ENCODE measurements at regions not wholly inside any gene's neighbourhood (a gene's known extent, or its start where the extent isn't known, plus 50 kb on each side); places are given as distances from the start of the nearest gene placed in this dataset.

DNA sequence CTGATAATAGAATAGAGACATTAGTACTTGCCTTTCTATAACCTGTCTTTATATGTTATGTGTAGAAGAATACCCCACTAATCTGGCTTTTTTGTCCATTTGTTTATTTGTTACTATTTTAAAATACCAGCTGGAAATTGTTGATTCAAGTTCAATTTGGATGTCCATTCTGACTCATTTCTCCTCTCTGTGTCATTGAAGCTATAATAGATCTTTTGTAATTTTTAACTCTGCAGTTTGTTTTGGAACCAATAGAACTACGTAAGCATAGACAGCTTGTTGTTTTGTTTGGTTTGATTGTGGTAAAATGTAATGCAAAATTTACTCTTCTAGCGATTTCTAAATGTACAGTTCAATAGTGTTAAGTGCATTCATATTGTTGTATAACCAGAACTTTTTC lies 390.4 kb downstream of the ZIC1 start:
- TF ChIP-seq, protein P1, sequence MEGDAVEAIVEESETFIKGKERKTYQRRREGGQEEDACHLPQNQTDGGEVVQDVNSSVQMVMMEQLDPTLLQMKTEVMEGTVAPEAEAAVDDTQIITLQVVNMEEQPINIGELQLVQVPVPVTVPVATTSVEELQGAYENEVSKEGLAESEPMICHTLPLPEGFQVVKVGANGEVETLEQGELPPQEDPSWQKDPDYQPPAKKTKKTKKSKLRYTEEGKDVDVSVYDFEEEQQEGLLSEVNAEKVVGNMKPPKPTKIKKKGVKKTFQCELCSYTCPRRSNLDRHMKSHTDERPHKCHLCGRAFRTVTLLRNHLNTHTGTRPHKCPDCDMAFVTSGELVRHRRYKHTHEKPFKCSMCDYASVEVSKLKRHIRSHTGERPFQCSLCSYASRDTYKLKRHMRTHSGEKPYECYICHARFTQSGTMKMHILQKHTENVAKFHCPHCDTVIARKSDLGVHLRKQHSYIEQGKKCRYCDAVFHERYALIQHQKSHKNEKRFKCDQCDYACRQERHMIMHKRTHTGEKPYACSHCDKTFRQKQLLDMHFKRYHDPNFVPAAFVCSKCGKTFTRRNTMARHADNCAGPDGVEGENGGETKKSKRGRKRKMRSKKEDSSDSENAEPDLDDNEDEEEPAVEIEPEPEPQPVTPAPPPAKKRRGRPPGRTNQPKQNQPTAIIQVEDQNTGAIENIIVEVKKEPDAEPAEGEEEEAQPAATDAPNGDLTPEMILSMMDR (IDR thresholded peaks at IDR 0.05; ENCODE audit: insufficient read depth, low read length, severe bottlenecking), result no peak
- FAIRE-seq, result no peak

DNA sequence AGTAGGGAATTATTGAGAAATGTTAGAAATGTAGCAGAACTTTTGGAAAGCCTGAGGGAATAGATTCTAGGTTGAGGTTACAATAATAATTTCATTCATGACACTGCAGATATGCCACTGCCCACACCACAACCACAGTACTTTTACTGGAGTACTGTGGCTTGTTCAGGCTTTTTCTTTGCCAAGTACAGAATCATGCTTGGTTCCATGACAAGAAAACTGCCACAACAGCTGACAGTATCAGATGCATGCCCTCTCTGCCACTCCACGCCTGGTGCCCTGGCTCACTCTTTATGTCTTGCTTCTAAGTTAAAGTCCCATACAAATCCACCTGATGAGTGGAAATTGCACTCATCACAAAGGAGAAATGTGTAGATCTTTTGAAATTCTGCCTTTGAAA lies 398.6 kb downstream of the ZIC1 start:
- DNase-seq (ENCODE audit: low read depth) (no peak), FAIRE-seq (no peak)
- no peaks in the 10 kb centered on the region for H3K27me3 ChIP-seq (ENCODE audit: control insufficient read depth, insufficient read depth, low read length)
- H3K36me3 ChIP-seq (ENCODE audit: control insufficient read depth, insufficient read depth, low read length), result no peaks in the 10 kb centered on the region
- H3K4me3 ChIP-seq (ENCODE audit: low read depth, low read length), result no peak overlapping the region
- TF ChIP-seq, protein P1 (IDR thresholded peaks at IDR 0.05; ENCODE audit: insufficient read depth, low read length, severe bottlenecking), result no peak

More for the DNA sequence above, 390.4 kb downstream of the ZIC1 start:
- Histone ChIP-seq H3K36me3 (ENCODE audit: control insufficient read depth, insufficient read depth, low read length) (no peaks in the 10 kb centered on the region), H3K27me3 (ENCODE audit: control insufficient read depth, insufficient read depth, low read length) (no peaks in the 10 kb centered on the region), H3K4me3 (ENCODE audit: low read depth, low read length) (no peak overlapping the region)
- DNase-seq (ENCODE audit: low read depth), result no peak

DNA sequence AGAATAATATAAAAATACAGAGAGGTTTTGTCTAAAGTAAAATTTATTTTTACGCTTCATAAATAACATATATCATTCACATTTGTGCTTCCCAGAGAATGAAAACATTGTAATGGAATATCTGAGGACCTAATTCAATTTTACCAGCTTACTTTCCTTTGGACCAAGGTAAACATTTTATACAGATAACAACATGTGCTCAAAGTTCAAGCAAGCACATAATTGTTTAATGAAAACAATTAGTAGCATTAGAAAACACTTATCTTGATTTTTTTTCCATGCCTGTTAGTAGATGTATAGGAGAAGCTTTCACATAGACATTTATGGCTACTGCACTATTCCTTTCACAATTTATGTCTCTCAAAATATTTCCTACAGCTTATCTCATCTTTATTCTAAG lies 400.0 kb downstream of the ZIC1 start:
- FAIRE-seq, result no peak
- TF ChIP-seq, protein P1 (IDR thresholded peaks at IDR 0.05; ENCODE audit: insufficient read depth, low read length, severe bottlenecking), result no peak
- H3K36me3 ChIP-seq (ENCODE audit: control insufficient read depth, insufficient read depth, low read length), result no peaks in the 10 kb centered on the region
- no peak for DNase-seq (ENCODE audit: low read depth)
- no peak overlapping the region for H3K4me3 ChIP-seq (ENCODE audit: low read depth, low read length)
- no peaks in the 10 kb centered on the region for H3K27me3 ChIP-seq (ENCODE audit: control insufficient read depth, insufficient read depth, low read length)

DNA sequence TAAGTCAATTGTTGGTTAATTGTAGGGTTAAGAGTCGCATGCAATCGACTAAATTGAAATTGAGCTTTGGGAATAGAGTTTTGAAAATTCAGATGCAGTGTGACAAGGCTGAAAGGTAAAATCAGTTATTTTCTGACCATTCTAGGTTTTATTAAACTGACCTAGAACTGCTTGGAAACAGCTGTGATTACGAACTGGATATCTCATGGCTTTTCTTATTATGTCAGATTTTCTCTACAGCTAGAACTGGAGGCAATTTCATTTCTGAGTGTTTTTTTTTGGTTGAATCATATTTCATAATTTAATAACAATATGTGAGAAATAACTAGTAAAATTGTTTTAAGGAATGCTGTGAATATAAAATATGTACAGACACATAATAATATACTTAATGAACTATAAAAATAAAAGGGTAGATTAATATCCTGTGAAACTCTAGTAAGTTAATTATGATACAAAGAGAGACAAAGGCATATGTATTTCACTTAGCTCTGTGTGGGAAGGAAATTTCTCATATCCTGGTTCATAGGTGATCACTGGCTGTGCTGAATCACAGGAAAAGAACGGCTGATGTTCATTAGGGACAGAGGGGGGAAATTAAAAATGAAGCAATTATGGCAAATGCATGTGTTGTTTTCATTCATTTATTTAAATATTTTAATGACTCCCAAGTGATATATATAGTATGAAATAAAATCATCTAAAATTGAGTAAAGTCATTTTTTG lies 403.2 kb downstream of the ZIC1 start:
- H3K27me3 ChIP-seq (ENCODE audit: control insufficient read depth, insufficient read depth, low read length), result no peaks in the 10 kb centered on the region
- no peak overlapping the region for H3K4me3 ChIP-seq (ENCODE audit: low read depth, low read length)
- FAIRE-seq, result no peak
- no peaks in the 10 kb centered on the region for H3K36me3 ChIP-seq (ENCODE audit: control insufficient read depth, insufficient read depth, low read length)
- TF ChIP-seq, protein P1 (IDR thresholded peaks at IDR 0.05; ENCODE audit: insufficient read depth, low read length, severe bottlenecking), result no peak
- DNase-seq (ENCODE audit: low read depth), result no peak

DNA sequence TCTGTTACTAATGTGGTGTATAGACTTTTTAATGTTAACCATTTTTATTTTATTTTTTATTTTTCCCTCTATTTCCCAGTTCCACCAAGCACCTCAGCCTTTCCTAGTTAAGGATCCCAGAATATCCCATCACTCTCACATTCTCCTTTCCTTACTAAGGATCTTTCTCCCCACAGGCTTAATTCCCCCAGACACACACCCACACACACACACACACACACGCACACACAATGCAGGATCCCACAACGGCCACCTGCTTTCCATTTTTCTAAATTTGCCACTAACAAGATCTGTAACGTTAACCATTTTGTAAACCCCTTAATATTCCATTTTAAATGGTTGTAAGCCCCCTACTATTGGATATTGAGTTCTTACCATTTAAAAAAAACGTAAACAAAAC lies 404.1 kb downstream of the ZIC1 start:
- TF ChIP-seq, protein P1 (IDR thresholded peaks at IDR 0.05; ENCODE audit: insufficient read depth, low read length, severe bottlenecking), result no peak

DNA sequence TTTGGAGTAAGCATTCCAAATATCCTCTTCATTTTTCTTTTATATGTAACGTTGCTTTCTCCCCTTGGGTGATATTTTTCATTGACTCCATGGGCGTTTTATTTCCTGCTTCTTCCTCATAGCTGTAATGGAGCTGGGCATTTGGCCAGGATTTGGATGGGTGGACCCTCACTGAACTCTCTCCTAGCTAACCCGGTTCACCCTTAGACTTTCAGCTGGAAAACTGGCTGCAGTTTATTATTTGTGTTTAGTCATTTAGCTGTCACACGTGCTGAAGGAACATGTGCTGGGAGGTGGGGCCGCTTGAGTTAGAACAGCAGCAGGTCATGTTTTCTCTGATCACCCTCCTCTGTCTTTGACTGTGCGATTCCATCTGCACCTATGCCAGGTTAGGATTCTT lies 407.6 kb downstream of the ZIC1 start:
- no peaks in the 10 kb centered on the region for H3K27me3 ChIP-seq (ENCODE audit: control insufficient read depth, insufficient read depth, low read length)
- DNase-seq (ENCODE audit: low read depth) (no peak), FAIRE-seq (no peak)
- H3K36me3 ChIP-seq (ENCODE audit: control insufficient read depth, insufficient read depth, low read length), result no peaks in the 10 kb centered on the region
- no peak overlapping the region for H3K4me3 ChIP-seq (ENCODE audit: low read depth, low read length)
- TF ChIP-seq, protein P1 (IDR thresholded peaks at IDR 0.05; ENCODE audit: insufficient read depth, low read length, severe bottlenecking), result no peak

More for the DNA sequence above, 404.1 kb downstream of the ZIC1 start:
- FAIRE-seq (no peak), DNase-seq (ENCODE audit: low read depth) (no peak)
- H3K27me3 ChIP-seq (ENCODE audit: control insufficient read depth, insufficient read depth, low read length), result no peaks in the 10 kb centered on the region
- H3K36me3 ChIP-seq (ENCODE audit: control insufficient read depth, insufficient read depth, low read length), result no peaks in the 10 kb centered on the region
- no peak overlapping the region for H3K4me3 ChIP-seq (ENCODE audit: low read depth, low read length)
